Esophagus squamous epithelium (tissue), 4 donors: ENCODE measurements at regions not wholly inside any gene's neighbourhood (a gene's known extent, or its start where the extent isn't known, plus 50 kb on each side); places are given as distances from the start of the nearest gene placed in this dataset.

ENCODE experiments used
- POLR2A ChIP-seq, 4 donors: fragments of 450-650 bp; IDR thresholded peaks; one replicate each; pipeline ENCODE4 v1.6.1; 2017; ENCODE audit warnings: antibody characterized with exemption in 4 of 4, mild to moderate bottlenecking in 4 of 4, moderate library complexity in 3 of 4
- TF ChIP-seq, protein P1 (sequence below), 6 experiments: fragments of 450-650 bp in 4 of 6; fragments of 200-600 bp in 2 of 6; sonication (generic) in 2 of 6; IDR thresholded peaks; one replicate each; pipeline ENCODE4 v1.5.1; 2016 to 2019; ENCODE audit warnings: antibody characterized with exemption in 6 of 6, mild to moderate bottlenecking in 4 of 6, moderate library complexity in 4 of 6

DNA sequence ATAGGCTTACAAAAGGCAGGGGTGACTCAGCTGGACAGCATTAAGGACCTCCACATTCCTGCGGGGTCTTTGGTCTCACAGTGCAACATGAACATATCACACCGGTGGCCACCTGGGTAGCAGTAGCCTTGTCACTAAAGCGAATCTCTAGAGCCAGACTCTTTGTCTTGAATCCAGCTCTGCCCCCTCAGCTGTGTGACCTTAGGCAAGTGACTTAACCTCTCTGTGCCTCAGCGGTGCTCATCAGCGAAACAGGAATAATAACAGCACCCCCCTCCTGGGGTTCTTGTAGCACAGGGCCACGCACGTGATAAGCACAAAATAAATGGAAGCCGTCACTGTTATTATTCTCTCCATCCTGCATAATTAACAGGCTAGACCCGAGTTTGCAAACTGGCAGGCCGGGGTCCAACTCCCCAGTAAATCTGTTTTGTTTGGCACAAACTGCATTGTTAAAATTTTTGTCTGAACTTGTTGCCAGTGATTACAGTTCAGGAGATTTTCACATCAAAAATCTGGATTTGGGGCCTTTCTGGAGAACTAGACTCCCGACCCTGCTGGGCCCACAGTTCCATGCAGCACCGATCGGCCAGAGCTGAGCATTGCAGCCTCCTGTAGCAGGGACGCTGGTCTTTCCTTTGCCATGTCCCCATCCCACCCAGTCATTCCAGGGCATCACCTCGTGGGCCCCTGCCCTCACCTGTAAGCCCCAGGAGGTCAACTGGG, 174.8 kb downstream of the PHETA1 start:
- TF ChIP-seq, protein P1, sequence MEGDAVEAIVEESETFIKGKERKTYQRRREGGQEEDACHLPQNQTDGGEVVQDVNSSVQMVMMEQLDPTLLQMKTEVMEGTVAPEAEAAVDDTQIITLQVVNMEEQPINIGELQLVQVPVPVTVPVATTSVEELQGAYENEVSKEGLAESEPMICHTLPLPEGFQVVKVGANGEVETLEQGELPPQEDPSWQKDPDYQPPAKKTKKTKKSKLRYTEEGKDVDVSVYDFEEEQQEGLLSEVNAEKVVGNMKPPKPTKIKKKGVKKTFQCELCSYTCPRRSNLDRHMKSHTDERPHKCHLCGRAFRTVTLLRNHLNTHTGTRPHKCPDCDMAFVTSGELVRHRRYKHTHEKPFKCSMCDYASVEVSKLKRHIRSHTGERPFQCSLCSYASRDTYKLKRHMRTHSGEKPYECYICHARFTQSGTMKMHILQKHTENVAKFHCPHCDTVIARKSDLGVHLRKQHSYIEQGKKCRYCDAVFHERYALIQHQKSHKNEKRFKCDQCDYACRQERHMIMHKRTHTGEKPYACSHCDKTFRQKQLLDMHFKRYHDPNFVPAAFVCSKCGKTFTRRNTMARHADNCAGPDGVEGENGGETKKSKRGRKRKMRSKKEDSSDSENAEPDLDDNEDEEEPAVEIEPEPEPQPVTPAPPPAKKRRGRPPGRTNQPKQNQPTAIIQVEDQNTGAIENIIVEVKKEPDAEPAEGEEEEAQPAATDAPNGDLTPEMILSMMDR (IDR thresholded peaks at IDR 0.05): no peak
- no peak for TF ChIP-seq POLR2A (IDR thresholded peaks at IDR 0.05)
